H1 (cell line): ENCODE measurements at regions not wholly inside any gene's neighbourhood (a gene's known extent, or its start where the extent isn't known, plus 50 kb on each side); places are given as distances from the start of the nearest gene placed in this dataset.

Source experiments
- CTCF ChIP-seq, 3 experiments: IDR thresholded peaks; 1 replicate in 2 of 3; 2 replicates in 1 of 3; pipeline versions ENCODE4 v1.5.1 to v1.6.1; 2011; ENCODE audit warnings: low read length in 3 of 3, mild to moderate bottlenecking in 3 of 3, inconsistent platforms in 2 of 3, low read depth in 1 of 3, moderate library complexity in 1 of 3; ENCODE audit not compliant: insufficient read depth in 1 of 3; ENCODE audit errors: control extremely low read depth in 1 of 3
- EZH2 ChIP-seq: fragments of 200-600 bp; sonication (generic); IDR thresholded peaks from 2 replicates; pipeline ENCODE4 v1.7.1; 2012; ENCODE audit warnings: low read depth, mild to moderate bottlenecking, moderate library complexity, low read length, inconsistent platforms; ENCODE audit not compliant: severe bottlenecking
- SP2 ChIP-seq: IDR thresholded peaks from 2 replicates; pipeline ENCODE4 v1.6.1; 2012; ENCODE audit warnings: mild to moderate bottlenecking, low read length, inconsistent platforms

GRCh38 chr1:4868521-4868920, 214.1 kb downstream of the AJAP1 start:
- TF ChIP-seq EZH2 (no peak), CTCF (IDR thresholded peaks at IDR 0.05; ENCODE audit: control extremely low read depth in 1 of 3, insufficient read depth in 1 of 3, low read depth in 1 of 3, low read length in 3 of 3) (no peak), SP2 (no peak)
